A172 (cell line): ENCODE measurements at regions not wholly inside any gene's neighbourhood (a gene's known extent, or its start where the extent isn't known, plus 50 kb on each side); places are given as distances from the start of the nearest gene placed in this dataset.
"Not testable (repeated sequence)": the region's sequence is repeated elsewhere in the genome, so short reads cannot be mapped to it uniquely, and the experiment has no call there.

ENCODE experiments used
- DNase-seq: peaks from one replicate; pipeline ENCODE4 v3.0.0-alpha.2; 2015; ENCODE audit warnings: low spot score

DNA sequence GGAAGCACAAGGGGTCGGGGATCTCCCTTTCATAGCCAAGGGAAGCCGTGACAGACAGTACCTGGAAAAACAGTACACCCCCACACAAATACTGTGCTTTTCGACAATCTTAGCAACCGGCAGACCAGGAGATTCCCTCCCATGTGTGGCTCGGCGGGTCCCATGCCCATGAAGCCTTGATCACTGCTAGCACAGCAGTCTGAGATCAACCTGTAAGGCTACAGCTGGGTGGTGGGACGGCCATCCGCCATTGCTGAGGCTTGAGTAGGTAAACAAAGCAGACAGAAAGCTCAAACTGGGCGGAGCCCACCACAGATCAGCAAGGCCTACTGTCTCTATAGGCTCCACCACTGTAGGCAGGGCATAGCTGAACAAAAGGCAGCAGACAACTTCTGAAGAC is 180.2 kb upstream of the SOX6 start:
- no peak for DNase-seq

DNA sequence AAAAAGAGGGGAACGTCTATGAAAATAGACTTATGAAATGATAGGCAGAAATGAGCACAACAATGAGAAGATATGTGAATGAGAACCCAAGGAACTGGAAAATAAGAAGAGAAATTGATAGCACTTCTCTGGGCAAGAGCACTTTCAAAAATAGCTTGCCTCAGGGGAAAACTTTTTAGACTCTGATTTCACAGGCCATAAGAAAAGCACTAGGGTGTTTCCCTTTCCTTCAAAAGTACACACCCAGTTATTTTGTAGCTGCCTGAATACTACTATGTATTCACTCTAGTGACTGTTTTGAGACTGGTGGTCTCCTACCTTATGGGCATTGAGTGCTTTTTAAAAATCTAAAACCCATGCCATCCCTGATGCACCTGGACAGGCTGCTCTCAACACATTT is 172.3 kb upstream of the SOX6 start:
- DNase-seq = no peak

GRCh38 chr11:16527525-16528246 is 171.3 kb upstream of the SOX6 start:
- no peak for DNase-seq

GRCh38 chr11:16526947-16527346 is 170.6 kb upstream of the SOX6 start:
- no peak for DNase-seq

GRCh38 chr11:16520713-16521112 is 164.4 kb upstream of the SOX6 start:
- not testable (repeated sequence) for DNase-seq

- DNase-seq = no peak
Measured at GRCh38 chr11:16512899-16513241, 156.5 kb upstream of the SOX6 start.

DNA sequence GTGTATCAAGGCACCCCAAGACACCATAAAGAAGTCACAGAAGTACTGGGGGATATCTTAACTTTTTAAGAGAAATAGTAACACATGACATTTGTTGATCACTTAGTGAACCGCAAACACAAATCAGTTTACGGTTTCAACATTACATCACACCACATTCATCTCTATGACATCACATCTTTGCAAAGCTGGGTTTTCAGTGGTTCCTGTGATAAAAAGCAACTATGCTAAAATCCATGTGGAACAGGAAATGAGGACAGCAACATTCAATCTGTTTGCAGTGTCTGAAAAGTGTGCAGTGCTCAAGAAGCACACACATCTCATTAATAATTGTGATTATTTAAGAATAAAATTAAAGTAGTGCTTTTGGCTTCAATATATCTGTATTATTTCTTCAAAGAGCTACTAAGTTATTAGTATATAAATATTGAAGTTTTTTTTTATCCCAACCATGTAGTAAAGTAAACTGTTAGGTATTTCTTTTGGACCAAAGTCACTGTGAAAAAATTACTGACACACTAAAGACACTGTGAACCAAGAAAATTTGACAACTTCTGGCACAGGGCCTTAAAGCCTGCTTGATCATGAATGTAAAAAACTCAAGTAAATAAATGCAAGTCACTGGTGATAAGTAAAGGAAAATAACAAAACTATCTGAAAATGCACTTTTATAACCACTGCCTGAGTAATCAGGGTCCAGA is 156.0 kb upstream of the SOX6 start:
- no peak for DNase-seq

DNA sequence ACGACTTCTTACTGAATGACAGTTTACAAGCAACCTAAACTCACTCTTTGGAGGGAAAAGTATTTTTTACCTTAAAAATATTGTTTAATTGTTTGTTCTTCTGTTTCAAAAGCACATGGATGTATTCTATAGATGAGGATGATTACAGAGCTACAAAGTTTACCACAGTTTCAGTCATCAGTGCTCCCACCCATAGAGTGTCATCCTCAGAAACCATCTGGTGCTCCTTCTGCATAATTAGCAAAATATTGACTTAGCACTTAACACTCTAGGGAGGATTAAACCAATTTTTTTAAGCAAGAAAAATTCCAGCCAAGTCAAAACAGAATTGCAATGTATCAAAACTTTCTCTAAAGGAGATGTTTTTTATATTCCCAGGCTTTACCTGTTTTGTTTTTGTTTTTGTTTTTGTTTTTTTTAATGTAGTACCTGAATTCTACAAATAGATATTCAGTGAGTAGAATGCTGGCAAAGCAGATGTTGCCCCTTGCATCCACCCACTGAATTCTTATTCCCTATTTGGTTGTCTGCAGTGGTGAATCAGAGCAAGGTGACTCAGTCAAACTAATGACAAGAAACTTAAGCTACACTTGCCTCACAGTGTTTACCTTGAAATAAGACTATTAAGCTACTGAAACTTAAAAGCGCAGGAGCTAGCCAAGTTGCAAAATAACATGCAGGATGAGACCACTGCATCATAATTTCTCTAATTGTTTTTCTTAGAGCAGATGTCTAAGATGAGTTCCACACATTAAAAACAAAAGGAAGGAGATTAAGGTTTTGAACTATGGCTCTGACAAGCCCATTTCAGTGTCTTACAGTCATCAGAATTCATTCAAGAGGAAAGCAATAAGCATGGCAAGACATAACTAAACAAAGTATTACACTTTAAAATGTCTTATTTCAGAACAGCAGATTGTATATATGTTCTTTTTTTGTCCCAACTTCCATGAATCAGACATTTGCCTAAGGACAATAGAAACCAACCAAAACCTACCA is 155.1 kb upstream of the SOX6 start:
- DNase-seq = no peak

DNA sequence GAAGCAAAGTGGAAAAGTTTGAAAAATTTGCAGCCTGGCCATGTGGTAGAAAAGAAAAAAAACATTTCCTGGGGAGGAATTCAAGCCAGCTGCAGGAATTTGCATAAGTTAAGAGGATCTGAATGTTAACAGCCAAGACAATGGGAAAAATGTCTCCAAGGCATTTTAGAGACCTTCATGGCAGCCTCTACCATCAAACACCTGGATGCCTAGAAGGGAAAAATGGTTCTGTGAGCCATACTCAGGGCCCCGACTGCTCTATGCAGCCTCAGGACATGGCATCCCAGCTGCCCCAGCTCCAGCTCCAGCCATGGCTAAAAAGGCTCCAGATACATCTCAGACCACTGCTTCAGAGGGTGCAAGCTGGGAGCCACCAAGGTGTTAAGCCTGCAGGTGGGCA is 149.1 kb upstream of the SOX6 start:
- no peak for DNase-seq

- DNase-seq = not testable (repeated sequence)
Measured at GRCh38 chr11:16503891-16504290, 147.5 kb upstream of the SOX6 start.

DNA sequence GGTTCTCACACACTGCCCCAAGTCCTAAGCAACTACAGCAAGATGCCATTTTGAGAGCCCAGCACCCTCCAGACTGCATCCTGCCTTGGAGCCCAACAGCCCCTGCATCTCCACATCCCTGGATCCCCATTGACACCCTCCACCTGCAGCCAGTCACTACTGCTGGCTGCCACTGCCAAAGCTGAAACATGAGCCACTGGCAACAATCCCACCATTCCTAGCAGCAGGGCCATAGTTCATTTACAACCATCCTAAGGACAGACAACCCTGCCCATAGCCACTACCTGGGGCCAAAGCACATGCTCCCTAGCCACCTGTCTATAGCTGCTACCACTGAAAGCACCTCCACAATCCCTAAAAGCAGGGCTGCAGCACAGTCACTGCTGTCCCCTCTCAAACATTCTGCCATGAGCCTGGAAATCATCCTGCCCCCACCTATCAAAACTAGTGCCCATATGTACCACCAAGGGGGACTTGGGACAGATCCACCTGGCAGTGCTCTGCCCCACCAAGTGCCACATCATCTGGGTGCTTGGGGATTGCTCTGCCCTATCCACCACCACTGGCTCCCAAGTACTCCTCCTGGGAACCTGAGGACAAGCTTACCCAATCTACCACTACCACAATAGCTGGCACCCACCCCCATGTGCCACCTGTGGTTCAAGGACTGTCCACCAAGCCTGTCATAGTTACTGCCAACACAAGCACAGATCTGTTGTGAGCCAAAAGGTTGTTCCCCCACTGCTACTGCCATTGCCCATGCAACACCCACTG is 138.8 kb upstream of the SOX6 start:
- no peak for DNase-seq

DNA sequence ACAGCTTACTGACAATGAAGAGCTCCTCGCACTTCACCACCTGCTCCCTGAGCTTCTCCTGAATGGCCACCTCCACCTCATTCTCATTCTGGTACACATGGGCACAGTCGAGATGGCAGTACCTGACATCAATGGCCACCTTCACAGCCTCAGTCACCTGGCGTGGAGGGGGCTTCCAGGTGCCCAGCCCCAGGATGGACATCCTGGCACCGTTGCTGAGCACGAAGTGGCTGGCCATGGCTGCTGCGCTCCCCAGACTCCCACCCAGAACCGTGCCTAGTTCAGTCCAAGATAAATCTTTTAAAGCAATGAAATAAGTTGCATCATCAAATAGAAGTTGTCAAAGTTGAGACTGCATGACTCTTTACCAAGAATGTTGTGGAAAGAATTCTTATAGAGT is 128.1 kb upstream of the SOX6 start:
- no peak for DNase-seq

- DNase-seq = no peak
Measured at GRCh38 chr11:16474659-16475058, 118.3 kb upstream of the SOX6 start.

- no peak for DNase-seq
Measured at GRCh38 chr11:16469968-16470367, 113.6 kb upstream of the SOX6 start.

DNA sequence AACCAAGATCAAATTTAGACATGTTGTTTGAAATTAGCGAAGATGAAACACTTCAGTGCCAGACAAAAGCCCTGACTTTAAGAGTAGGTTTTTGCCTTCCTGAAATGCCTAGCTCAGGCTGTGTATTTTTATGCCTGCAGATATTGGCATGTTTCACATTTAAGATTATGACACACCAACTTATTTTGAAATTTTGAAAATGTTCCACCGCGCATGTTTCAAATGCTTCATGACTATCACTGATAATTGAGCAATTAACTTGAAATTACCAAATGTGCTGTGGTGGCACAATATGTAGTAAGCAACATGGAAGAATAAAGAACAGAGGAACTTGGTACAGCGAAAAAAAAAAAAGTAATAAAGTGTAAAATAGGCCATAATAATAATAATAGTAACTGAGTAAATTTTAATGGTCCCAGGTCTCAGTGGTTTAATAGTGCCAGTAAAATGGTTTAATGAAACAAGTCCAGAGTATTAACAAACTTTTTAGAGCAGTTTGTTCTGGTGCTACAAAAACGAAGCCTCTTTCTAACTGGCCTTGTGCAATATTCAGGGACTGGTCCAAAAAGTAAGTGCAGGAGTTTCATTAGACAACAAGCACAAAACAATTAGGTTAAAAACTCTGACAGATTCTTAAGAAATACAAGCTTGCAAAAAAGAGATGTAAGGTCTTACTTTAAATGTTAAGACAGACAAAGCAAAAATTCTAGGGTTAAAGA is 112.5 kb upstream of the SOX6 start:
- DNase-seq = no peak

GRCh38 chr11:16460508-16460907 is 104.2 kb upstream of the SOX6 start:
- DNase-seq = no peak

DNA sequence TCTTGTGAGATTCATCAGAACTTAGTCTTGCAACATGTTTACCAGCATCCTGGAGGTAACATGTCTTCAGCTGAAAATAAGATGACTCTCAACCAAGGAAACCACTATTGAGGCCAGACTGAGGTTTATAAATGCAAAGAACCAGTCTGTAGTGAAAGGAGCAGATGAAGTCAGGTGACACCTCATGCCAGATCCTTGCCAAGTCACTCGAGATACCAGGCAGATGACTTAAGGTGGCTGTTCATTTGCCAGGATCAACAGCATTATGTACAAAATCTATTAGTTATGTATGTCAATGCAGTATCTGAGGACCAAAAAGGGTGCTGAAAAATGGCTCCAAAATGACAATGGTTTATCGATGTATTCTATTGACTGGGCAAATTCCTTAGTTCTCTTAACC is 100.0 kb upstream of the SOX6 start:
- no peak for DNase-seq

GRCh38 chr11:16454289-16454863 is 98.0 kb upstream of the SOX6 start:
- DNase-seq = no peak

DNA sequence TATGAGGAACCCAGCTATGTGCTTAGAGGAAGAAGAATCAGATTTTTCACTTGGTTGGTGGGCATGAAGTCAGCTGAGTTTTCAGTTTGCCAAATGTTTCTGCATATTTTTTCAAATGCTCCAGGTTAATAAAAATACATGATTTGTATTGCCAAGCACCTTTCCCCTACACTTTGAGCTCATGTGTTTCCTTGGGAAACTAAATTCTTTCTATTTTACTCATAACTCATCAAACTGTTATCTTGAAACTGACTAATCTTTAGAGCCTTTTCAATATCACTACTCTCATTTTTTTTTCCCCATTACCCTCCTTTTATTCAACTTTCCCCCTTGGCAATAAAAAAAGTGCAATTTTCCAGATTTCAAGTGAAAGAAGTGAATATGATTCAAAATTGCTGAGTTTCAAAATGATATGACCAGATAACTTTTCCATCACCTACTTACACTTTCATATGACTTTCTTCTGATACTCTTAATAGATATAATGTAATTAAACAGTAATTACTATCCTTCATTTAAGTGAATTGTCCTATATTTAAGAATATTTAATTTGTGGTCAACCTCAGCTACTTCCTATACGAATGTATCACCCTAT is 91.9 kb upstream of the SOX6 start:
- no peak for DNase-seq

DNA sequence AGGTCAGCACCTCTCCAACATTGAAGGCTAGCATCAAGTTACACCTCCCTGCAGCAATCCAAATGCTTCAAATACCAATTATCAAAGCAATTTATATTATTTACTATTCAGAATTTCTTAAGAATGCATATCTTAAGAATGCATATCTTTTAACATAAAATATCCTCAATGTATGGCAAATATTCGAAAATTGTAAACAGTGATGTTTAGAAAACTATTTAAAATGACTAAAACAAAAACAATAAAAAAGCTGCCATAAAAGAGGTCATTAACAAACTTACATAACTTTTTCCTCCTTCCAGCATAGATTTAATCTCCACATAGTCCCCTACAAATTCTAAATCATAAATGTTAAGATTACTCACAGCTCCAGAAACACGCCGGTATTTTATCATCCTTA is 85.1 kb upstream of the SOX6 start:
- DNase-seq = no peak
